ENCODE measurements at regions not wholly inside any gene's neighbourhood (a gene's known extent, or its start where the extent isn't known, plus 50 kb on each side); places are given as distances from the start of the nearest gene placed in this dataset.

GRCh38 chr5:153118018-153118417 is 372.5 kb upstream of the GRIA1 start:
- TF ChIP-seq CTCF (IDR thresholded peaks at IDR 0.05) (no peak), POLR2A (IDR thresholded peaks at IDR 0.05) (no peak)

All from lower leg skin (tissue), 3 donors.